DND-41 (cell line): ENCODE measurements at regions not wholly inside any gene's neighbourhood (a gene's known extent, or its start where the extent isn't known, plus 50 kb on each side); places are given as distances from the start of the nearest gene placed in this dataset.

Source experiments
- CTCF ChIP-seq: IDR thresholded peaks from 2 replicates; pipeline ENCODE4 v1.5.1; 2012; ENCODE audit warnings: borderline replicate concordance, low read length, moderate library complexity, mild to moderate bottlenecking; ENCODE audit not compliant: poor library complexity, severe bottlenecking; ENCODE audit errors: extremely low read depth
- EZH2 ChIP-seq: IDR thresholded peaks from 3 replicates; pipeline ENCODE4 v1.6.1; 2012; ENCODE audit warnings: borderline replicate concordance, low read depth, mild to moderate bottlenecking, moderate library complexity, low read length, inconsistent platforms; ENCODE audit not compliant: severe bottlenecking

- no peak for TF ChIP-seq CTCF
- TF ChIP-seq EZH2 = no peak
These were observed 136.5 kb upstream of the HS3ST1 start for GRCh38 chr4:11565213-11565612.
